Neural progenitor cell (in vitro differentiated cells): ENCODE measurements at regions not wholly inside any gene's neighbourhood (a gene's known extent, or its start where the extent isn't known, plus 50 kb on each side); places are given as distances from the start of the nearest gene placed in this dataset.
"Not testable (repeated sequence)": the region's sequence is repeated elsewhere in the genome, so short reads cannot be mapped to it uniquely, and the experiment has no call there.

ENCODE experiments used
- DNase-seq: peaks from one replicate; pipeline ENCODE4 v3.0.0-alpha.2; 2016; ENCODE audit warnings: low spot score
- H2AFZ ChIP-seq: fragments of 200-600 bp; sonication (generic); replicated peaks from 2 replicates; pipeline ENCODE4 v1.6.1; 2016; ENCODE audit warnings: antibody characterized with exemption
- H3F3A ChIP-seq: fragments of 200-600 bp; sonication (generic); 2 replicates; pipeline ENCODE4 v1.6.1; 2016; ENCODE audit warnings: antibody characterized with exemption, low read depth
- H3K27ac ChIP-seq: fragments of 200-600 bp; sonication (generic); 2 replicates; pipeline ENCODE4 v1.5.1; 2016; ENCODE audit warnings: mild to moderate bottlenecking
- H3K27me3 ChIP-seq: fragments of 200-600 bp; sonication (generic); 2 replicates; pipeline ENCODE4 v1.6.1; 2016; ENCODE audit warnings: mild to moderate bottlenecking, moderate library complexity
- H3K36me3 ChIP-seq: fragments of 200-600 bp; sonication (generic); 2 replicates; pipeline ENCODE4 v1.5.1; 2016
- H3K4me1 ChIP-seq: fragments of 200-600 bp; sonication (generic); 2 replicates; pipeline ENCODE4 v1.6.1; 2016; ENCODE audit warnings: mixed run types
- H3K4me2 ChIP-seq: fragments of 200-600 bp; sonication (generic); 2 replicates; pipeline ENCODE4 v1.6.1; 2016
- H3K4me3 ChIP-seq: fragments of 200-600 bp; sonication (generic); 2 replicates; pipeline ENCODE4 v1.5.1; 2016
- H3K79me2 ChIP-seq: fragments of 200-600 bp; sonication (generic); 2 replicates; pipeline ENCODE4 v1.6.1; 2016; ENCODE audit warnings: low read depth
- H3K9ac ChIP-seq: fragments of 200-600 bp; sonication (generic); 2 replicates; pipeline ENCODE4 v1.6.1; 2016
- H3K9me3 ChIP-seq: fragments of 200-600 bp; sonication (generic); 2 replicates; pipeline ENCODE4 v1.5.1; 2016; ENCODE audit warnings: low read depth
- H4K20me1 ChIP-seq: fragments of 200-600 bp; sonication (generic); 2 replicates; pipeline ENCODE4 v1.6.1; 2016; ENCODE audit warnings: low read depth
- H3K27ac Mint-ChIP-seq: 3 replicates; pipeline ENCODE4 v1.8.0; 2021; ENCODE audit warnings: mixed read lengths
- H3K27me3 Mint-ChIP-seq: 2 replicates; pipeline ENCODE4 v1.8.0; 2022; ENCODE audit warnings: low read depth, mild to moderate bottlenecking, inconsistent platforms, moderate library complexity, mixed read lengths; ENCODE audit not compliant: insufficient read depth
- H3K36me3 Mint-ChIP-seq: 3 replicates; pipeline ENCODE4 v1.8.0; 2021; ENCODE audit warnings: mixed read lengths
- H3K4me1 Mint-ChIP-seq: 3 replicates; pipeline ENCODE4 v1.8.0; 2021; ENCODE audit warnings: mixed read lengths
- H3K4me3 Mint-ChIP-seq: 3 replicates; pipeline ENCODE4 v1.8.0; 2021; ENCODE audit warnings: mild to moderate bottlenecking, moderate library complexity, mixed read lengths
- H3K9me3 Mint-ChIP-seq: 3 replicates; pipeline ENCODE4 v1.8.0; 2020; ENCODE audit warnings: mixed read lengths
- EZH2 ChIP-seq: fragments of 200-600 bp; sonication (generic); IDR thresholded peaks from 2 replicates; pipeline ENCODE4 v1.6.1; 2017; ENCODE audit warnings: antibody characterized with exemption, mild to moderate bottlenecking, moderate library complexity
- EZH2phosphoT487 ChIP-seq: fragments of 200-600 bp; sonication (generic); IDR thresholded peaks from 2 replicates; pipeline ENCODE4 v1.6.1; 2017; ENCODE audit warnings: antibody characterized with exemption
- TF ChIP-seq, protein P1 (sequence below): fragments of 200-600 bp; sonication (generic); IDR thresholded peaks from 2 replicates; pipeline ENCODE4 v1.5.1; 2017; ENCODE audit warnings: antibody characterized with exemption, mild to moderate bottlenecking

DNA sequence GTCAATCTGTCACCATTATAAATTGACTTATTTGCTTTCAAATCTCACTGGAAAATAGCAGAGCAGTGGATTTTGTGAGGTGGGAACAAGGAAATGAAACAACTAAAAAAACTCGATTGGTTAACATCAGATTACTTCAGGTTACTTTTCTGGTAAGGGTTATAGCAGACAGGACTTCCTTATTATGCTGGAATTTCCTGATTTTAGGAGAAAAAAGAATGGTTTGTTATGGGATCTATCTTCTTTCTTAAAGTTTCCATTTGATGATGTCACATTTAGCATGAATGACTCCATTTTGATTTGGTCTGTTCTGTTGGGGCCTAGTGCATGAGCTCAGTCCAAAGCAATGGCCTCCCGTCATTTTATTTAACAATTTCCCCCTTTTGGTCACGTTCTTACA, 210.6 kb downstream of the KCNJ2 start:
- Mint-ChIP-seq H3K4me3 (no peak overlapping the region), H3K27me3 (no peaks in the 10 kb centered on the region), H3K36me3 (no peaks in the 10 kb centered on the region), H3K9me3 (no peaks in the 10 kb centered on the region), H3K27ac (no peak overlapping the region), H3K4me1 (no peaks in the 10 kb centered on the region)
- Histone ChIP-seq H3K79me2 (no peaks in the 10 kb centered on the region), H3K4me2 (no peak overlapping the region), H4K20me1 (no peaks in the 10 kb centered on the region), H3K27me3 (no peaks in the 10 kb centered on the region), H2AFZ (no peak overlapping the region), H3K4me3 (no peak overlapping the region), H3F3A (no peaks in the 10 kb centered on the region), H3K27ac (no peak overlapping the region), H3K36me3 (no peaks in the 10 kb centered on the region), H3K9ac (no peak overlapping the region), H3K9me3 (no peaks in the 10 kb centered on the region), H3K4me1 (no peaks in the 10 kb centered on the region)
- DNase-seq, result no peak
- no peak for TF ChIP-seq EZH2
- TF ChIP-seq, protein P1, sequence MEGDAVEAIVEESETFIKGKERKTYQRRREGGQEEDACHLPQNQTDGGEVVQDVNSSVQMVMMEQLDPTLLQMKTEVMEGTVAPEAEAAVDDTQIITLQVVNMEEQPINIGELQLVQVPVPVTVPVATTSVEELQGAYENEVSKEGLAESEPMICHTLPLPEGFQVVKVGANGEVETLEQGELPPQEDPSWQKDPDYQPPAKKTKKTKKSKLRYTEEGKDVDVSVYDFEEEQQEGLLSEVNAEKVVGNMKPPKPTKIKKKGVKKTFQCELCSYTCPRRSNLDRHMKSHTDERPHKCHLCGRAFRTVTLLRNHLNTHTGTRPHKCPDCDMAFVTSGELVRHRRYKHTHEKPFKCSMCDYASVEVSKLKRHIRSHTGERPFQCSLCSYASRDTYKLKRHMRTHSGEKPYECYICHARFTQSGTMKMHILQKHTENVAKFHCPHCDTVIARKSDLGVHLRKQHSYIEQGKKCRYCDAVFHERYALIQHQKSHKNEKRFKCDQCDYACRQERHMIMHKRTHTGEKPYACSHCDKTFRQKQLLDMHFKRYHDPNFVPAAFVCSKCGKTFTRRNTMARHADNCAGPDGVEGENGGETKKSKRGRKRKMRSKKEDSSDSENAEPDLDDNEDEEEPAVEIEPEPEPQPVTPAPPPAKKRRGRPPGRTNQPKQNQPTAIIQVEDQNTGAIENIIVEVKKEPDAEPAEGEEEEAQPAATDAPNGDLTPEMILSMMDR, result no peak
- TF ChIP-seq EZH2phosphoT487, result no peak

DNA sequence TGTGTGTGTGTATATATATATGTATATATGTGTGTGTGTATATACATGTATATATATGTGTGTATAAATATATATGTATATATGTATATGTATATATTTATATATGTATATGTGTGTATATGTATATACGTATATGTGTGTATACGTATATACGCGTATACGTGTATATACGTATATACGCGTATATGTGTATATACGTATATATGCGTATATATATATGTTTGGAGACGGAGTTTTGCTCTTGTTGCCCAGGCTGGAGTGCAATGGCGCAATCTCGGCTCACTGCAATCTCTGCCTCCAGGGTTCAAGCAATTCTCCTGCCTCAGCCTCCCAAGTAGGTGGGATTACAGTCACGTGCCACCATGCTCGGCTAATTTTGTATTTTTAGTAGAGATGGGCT, 212.6 kb downstream of the KCNJ2 start:
- H3K4me3 Mint-ChIP-seq, H3K27ac Mint-ChIP-seq, H3K36me3 Mint-ChIP-seq: not testable (repeated sequence)

DNA sequence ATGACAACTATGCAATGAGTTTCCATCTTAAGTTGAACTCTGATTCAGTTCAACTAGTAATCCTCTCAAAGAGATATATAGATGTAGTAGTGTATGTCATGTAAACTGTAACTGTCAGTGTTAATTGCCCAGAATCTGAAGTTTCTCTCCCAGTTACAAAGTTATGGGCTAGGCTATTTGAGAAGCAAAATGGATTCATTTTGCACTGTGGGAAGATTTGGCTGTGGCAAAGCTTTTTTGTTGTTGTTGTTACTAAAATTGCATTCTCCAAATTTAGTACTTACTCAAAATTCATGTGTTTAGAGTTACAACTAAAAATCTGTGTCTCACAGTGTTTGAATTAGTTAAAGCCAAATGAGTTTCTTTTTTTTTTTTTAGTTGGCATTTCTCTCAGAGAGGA, 219.0 kb downstream of the KCNJ2 start:
- H3K79me2 ChIP-seq, result no peaks in the 10 kb centered on the region
- no peaks in the 10 kb centered on the region for H4K20me1 ChIP-seq
- no peak for DNase-seq
- H3K9ac ChIP-seq, result no peak overlapping the region
- no peak for TF ChIP-seq EZH2phosphoT487
- TF ChIP-seq, protein P1, result no peak
- no peaks in the 10 kb centered on the region for H3K4me1 ChIP-seq
- no peak overlapping the region for H3K4me2 ChIP-seq
- H2AFZ ChIP-seq, result no peak overlapping the region
- no peaks in the 10 kb centered on the region for H3K36me3 ChIP-seq
- no peaks in the 10 kb centered on the region for H3K9me3 ChIP-seq
- no peaks in the 10 kb centered on the region for H3K27me3 ChIP-seq
- no peaks in the 10 kb centered on the region for H3F3A ChIP-seq
- no peak overlapping the region for H3K4me3 ChIP-seq
- Mint-ChIP-seq H3K4me1 (no peaks in the 10 kb centered on the region), H3K9me3 (peaks cover 2% of the 10 kb centered on the region), H3K4me3 (no peak overlapping the region), H3K27me3 (no peaks in the 10 kb centered on the region), H3K36me3 (no peaks in the 10 kb centered on the region), H3K27ac (no peak overlapping the region)
- H3K27ac ChIP-seq, result no peak overlapping the region

More for the DNA sequence above, 212.6 kb downstream of the KCNJ2 start:
- H3K27ac ChIP-seq, H3K36me3 ChIP-seq, H3K27me3 ChIP-seq, H3K4me1 ChIP-seq, H3K4me2 ChIP-seq, H2AFZ ChIP-seq, H3K9ac ChIP-seq, H3K4me3 ChIP-seq, H4K20me1 ChIP-seq, DNase-seq, H3K9me3 Mint-ChIP-seq, H3K79me2 ChIP-seq, H3K4me1 Mint-ChIP-seq, H3K27me3 Mint-ChIP-seq, H3K9me3 ChIP-seq, H3F3A ChIP-seq: not testable (repeated sequence)

DNA sequence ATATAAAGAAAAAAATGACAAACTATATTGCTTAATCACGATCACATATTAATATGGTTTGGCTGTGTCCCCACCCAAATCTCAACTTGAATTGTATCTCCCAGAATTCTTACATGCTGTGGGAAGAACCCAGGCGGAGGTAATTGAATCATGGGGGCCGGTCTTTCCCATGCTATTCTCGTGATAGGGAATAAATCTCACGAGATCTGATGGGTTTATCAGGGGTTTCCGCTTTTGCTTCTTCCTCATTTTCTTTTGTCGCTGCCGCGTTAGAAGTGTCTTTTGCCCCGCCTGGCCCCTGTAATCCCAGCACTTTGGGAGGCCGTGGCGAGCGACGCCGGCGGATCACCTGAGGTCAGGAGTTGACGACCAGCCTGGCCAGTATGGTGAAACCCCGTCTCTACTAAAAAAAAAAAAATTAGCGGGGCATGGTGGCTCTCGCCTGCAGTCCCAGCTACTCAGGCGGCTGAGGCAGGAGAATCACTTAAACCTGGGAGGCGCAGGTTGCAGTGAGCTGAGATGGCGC, 220.0 kb downstream of the KCNJ2 start:
- H3K27me3 Mint-ChIP-seq, H3K4me3 ChIP-seq, H3K4me1 Mint-ChIP-seq, H3K9me3 ChIP-seq, H3F3A ChIP-seq, H4K20me1 ChIP-seq, DNase-seq, H3K27ac Mint-ChIP-seq, H3K4me3 Mint-ChIP-seq, H2AFZ ChIP-seq, H3K4me1 ChIP-seq, H3K4me2 ChIP-seq, H3K79me2 ChIP-seq, H3K36me3 Mint-ChIP-seq, H3K27me3 ChIP-seq, H3K36me3 ChIP-seq, H3K9me3 Mint-ChIP-seq, H3K9ac ChIP-seq, H3K27ac ChIP-seq: not testable (repeated sequence)
